ENCODE measurements at regions not wholly inside any gene's neighbourhood (a gene's known extent, or its start where the extent isn't known, plus 50 kb on each side); places are given as distances from the start of the nearest gene placed in this dataset.

DNA sequence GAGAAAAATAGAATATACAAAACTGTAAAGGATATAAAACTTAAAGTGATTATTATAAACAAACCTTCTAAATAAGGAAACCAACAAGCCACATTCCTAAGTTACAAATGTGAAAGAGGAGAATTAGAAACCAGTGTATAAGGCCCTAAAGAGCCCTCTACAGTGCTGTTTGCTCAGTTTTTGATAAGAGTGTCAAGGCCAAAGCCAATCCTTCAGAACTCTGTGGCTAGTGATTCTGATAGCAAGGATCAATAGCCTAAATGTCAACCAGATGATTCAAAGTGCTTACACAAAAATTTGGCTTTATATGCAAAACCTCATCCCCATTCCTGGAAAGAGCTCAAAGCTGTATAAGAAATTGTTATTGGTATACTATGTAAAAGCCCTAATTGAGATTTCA is 104.6 kb upstream of the HTR1E start:
- H3K9ac ChIP-seq (ENCODE audit: extremely low read depth, insufficient read length, low read length): no peak overlapping the region
- H2BK15ac ChIP-seq (ENCODE audit: low read depth, low read length): no peak overlapping the region
- no peak for TF ChIP-seq CTCF (conservative IDR thresholded peaks at IDR 0.05)
- no peak overlapping the region for H2BK120ac ChIP-seq (ENCODE audit: low read depth, low read length, poor library complexity, severe bottlenecking)
- H3K4me1 Mint-ChIP-seq: no peaks in the 10 kb centered on the region
- no peak overlapping the region for H3K23ac ChIP-seq (ENCODE audit: insufficient read length, low read depth, low read length)
- no peak overlapping the region for H3K27ac ChIP-seq (ENCODE audit: insufficient read length, low read depth, low read length)
- no peaks in the 10 kb centered on the region for H3K79me2 ChIP-seq (ENCODE audit: insufficient read depth, low read length)
- H3K14ac ChIP-seq (ENCODE audit: insufficient read depth, low read length): no peak overlapping the region
- no peaks in the 10 kb centered on the region for H3K9me3 ChIP-seq (ENCODE audit: control insufficient read depth, low read depth, low read length)
- no peaks in the 10 kb centered on the region for H3K27me3 ChIP-seq (ENCODE audit: insufficient read depth, low read length)
- H4K20me1 ChIP-seq (ENCODE audit: control insufficient read depth, insufficient read depth, insufficient read length): no peaks in the 10 kb centered on the region
- no peaks in the 10 kb centered on the region for H3K36me3 Mint-ChIP-seq (ENCODE audit: insufficient read depth in 1 of 3, low read depth in 3 of 3)
- H2AK5ac ChIP-seq (ENCODE audit: insufficient read length, low read length): no peak overlapping the region
- no peaks in the 10 kb centered on the region for H3K27me3 Mint-ChIP-seq (ENCODE audit: low read depth)
- H3K56ac ChIP-seq (ENCODE audit: insufficient read length, low read depth, low read length): no peak overlapping the region
- no peak overlapping the region for H3T11ph ChIP-seq (ENCODE audit: low read length)
- no peak overlapping the region for H2BK20ac ChIP-seq (ENCODE audit: low read depth, low read length, poor library complexity, severe bottlenecking)
- no peak overlapping the region for H4K8ac ChIP-seq (replicated peaks; ENCODE audit: insufficient read length, low read depth, low read length)
- H2AFZ ChIP-seq (ENCODE audit: low read length): no peak overlapping the region
- H3K9me3 Mint-ChIP-seq: no peaks in the 10 kb centered on the region
- no peaks in the 10 kb centered on the region for H3K4me1 ChIP-seq (ENCODE audit: insufficient read depth, low read length)
- no peak for DNase-seq
- no peak overlapping the region for H3K18ac ChIP-seq (ENCODE audit: insufficient read length, low read depth, low read length)
- H3K23me2 ChIP-seq (ENCODE audit: insufficient read length, low read depth, low read length, poor library complexity, severe bottlenecking): no peaks in the 10 kb centered on the region
- H2BK12ac ChIP-seq (ENCODE audit: insufficient read length, low read depth, low read length): no peak overlapping the region
- no peaks in the 10 kb centered on the region for H3K79me1 ChIP-seq (ENCODE audit: insufficient read depth, low read depth, low read length, poor library complexity, severe bottlenecking)
- H4K91ac ChIP-seq (ENCODE audit: insufficient read length, low read depth, low read length): no peak overlapping the region
- H2BK5ac ChIP-seq (ENCODE audit: insufficient read length, low read length): no peak overlapping the region
- H4K5ac ChIP-seq (ENCODE audit: insufficient read length, low read depth, low read length): no peak overlapping the region
- H3K4me2 ChIP-seq (ENCODE audit: insufficient read depth, insufficient read length, low read length): no peak overlapping the region
- H3K4ac ChIP-seq (ENCODE audit: low read depth, low read length): no peak overlapping the region
- H3K27ac Mint-ChIP-seq: no peak overlapping the region
- no peak overlapping the region for H3K4me3 Mint-ChIP-seq
